Stimulated activated CD8-positive, alpha-beta memory T cell treated with anti-CD3 and anti-CD28 coated beads, Interleukin-7, amount 100 ng/mL, for 24 hours (primary cell): ENCODE measurements at regions not wholly inside any gene's neighbourhood (a gene's known extent, or its start where the extent isn't known, plus 50 kb on each side); places are given as distances from the start of the nearest gene placed in this dataset.
"Not testable (repeated sequence)": the region's sequence is repeated elsewhere in the genome, so short reads cannot be mapped to it uniquely, and the experiment has no call there.

Source experiments
- DNase-seq: peaks from one replicate; pipeline ENCODE4 v3.0.0-alpha.2; 2020; ENCODE audit warnings: low read depth

GRCh38 chr9:6104406-6104805 lies 89.0 kb upstream of the RANBP6 start:
- not testable (repeated sequence) for DNase-seq

GRCh38 chr9:6103911-6104310 lies 88.5 kb upstream of the RANBP6 start:
- DNase-seq = not testable (repeated sequence)

GRCh38 chr9:6102336-6102987 lies 87.0 kb upstream of the RANBP6 start:
- DNase-seq = not testable (repeated sequence)

DNA sequence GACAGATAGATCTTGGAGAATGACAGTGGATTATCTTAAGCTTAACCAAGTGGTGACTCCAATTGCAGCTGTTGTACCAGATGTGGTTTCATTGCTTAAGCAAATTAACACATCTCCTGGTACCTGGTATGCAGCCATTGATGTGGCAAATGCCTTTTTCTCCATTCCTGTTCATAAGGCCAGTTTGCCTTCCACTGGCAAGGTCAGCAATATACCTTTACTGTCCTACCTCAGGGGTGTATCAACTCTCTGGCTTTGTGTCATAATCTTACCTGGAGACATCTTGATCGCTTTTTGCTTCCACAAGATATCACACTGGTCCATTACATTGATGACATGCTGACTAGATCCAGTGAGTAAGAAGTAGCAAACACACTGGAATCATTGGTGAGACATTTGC lies 86.3 kb upstream of the RANBP6 start:
- not testable (repeated sequence) for DNase-seq

DNA sequence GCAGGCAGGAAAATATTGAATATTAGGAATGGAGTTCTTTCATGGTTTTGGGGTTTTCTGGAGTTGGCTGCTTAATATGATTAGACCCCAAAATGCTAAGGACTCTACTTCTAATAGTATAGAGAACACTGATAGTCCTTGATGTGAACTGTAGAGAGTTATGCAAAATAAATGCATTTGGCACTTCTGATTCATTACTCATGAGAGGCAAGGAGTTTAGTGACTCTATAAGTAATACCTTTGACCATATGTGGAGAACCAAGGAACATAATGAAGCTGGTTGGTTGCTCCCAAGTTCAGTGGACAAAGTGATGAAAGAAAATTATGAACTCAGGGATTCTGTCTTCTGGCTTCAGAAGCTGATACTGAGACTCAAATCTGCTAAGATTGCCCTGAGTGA lies 83.9 kb upstream of the RANBP6 start:
- not testable (repeated sequence) for DNase-seq

GRCh38 chr9:6098431-6098830 lies 83.0 kb upstream of the RANBP6 start:
- no peak for DNase-seq

GRCh38 chr9:6096821-6097220 lies 81.4 kb upstream of the RANBP6 start:
- DNase-seq = no peak

GRCh38 chr9:6090277-6091210 lies 75.1 kb upstream of the RANBP6 start:
- DNase-seq = no peak

- DNase-seq = no peak
These were observed 73.9 kb upstream of the RANBP6 start for GRCh38 chr9:6089300-6089699.

GRCh38 chr9:6086006-6086655 lies 70.7 kb upstream of the RANBP6 start:
- no peak for DNase-seq

- peak; percentile 49 for DNase-seq
These were observed 64.8 kb upstream of the RANBP6 start for GRCh38 chr9:6080154-6080716.

GRCh38 chr9:6079386-6079785 lies 64.0 kb upstream of the RANBP6 start:
- DNase-seq = no peak

GRCh38 chr9:6078382-6079105 lies 63.1 kb upstream of the RANBP6 start:
- DNase-seq = no peak

DNA sequence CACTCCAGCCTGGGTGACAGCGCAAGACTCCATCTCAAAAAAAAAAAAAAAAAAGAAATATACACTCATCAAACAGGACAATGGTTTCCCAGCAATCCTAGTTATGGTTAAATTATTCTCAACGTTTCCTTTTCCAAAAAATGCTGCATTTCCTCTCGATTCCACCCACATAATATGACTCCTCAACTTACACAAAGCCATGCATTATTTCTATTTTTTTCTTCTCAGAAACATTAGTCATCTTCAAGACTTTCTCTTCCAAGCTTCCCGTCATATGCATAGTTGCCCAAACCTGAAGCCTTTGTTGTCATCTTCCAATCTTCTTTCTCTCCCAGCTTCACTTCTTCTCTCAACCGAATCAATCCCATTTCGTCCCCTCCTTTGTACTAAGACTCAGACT lies 61.4 kb upstream of the RANBP6 start:
- DNase-seq = no peak

DNA sequence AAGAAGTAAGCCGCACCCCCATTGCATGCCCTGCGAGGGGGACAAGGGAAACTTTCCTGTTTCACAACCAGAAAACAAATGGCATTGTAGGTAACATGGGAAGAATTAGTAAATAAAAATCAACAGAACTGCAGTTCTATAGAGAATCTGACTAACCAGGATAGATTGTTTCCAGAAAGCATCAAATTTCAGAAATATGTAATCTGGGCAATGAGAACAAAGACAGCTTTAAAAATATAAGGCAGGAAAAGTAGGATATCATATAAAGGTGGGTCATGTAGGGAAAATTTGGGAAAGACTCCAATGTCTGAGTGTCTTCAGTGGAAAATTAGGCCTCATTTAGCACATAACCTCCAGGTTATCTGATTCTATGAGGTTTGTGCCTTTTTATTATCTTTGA lies 58.3 kb upstream of the RANBP6 start:
- no peak for DNase-seq

DNA sequence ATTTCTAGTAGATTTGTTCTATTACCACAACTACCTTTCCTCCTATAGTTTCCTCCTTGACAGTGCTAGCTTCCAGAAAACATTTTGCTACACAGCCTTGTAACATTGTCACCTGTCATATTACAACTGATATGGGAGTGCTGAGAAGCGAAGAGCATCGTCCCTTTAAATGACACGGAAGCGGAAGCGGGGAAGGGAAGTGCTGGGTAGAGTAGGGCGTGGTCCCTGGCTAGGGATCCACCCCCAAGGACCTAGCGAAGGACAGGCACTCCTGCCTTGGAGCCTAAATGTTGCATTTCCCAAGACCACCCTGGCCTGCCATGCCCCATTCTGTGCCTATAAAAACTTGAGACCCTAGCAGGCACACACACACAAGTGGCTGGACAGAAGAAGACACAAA lies 57.4 kb upstream of the RANBP6 start:
- DNase-seq = no peak

- DNase-seq = no peak
These were observed 57.0 kb upstream of the RANBP6 start for GRCh38 chr9:6072453-6072852.

DNA sequence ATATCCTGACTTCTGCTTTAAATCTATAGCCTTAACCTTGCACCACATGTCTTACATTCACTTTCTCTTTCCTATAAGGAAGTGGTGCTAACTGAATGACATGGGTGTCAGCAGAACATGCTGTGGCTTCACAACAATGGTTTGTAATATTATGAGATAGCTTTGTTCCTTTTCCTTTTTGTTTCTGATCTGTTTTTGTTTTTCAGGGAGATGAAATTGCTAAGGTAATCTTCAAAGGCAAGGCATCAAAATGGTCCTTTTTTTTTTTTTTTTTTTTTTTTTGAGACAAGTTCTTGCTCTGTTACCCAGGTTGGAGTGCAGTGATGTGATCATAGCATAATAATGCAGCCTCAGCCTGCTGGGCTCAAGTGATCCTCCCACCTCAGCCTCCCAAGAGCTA lies 53.6 kb upstream of the RANBP6 start:
- DNase-seq = no peak

- no peak for DNase-seq
These were observed 52.0 kb upstream of the RANBP6 start for GRCh38 chr9:6067426-6067825.
